GM21367 (cell line): ENCODE measurements at regions not wholly inside any gene's neighbourhood (a gene's known extent, or its start where the extent isn't known, plus 50 kb on each side); places are given as distances from the start of the nearest gene placed in this dataset.

Experiments used
- ATAC-seq: cut with Tn5 transposase; IDR thresholded peaks from one replicate; pipeline ENCODE4 v1.9.1; 2021; ENCODE audit not compliant: unreplicated experiment

DNA sequence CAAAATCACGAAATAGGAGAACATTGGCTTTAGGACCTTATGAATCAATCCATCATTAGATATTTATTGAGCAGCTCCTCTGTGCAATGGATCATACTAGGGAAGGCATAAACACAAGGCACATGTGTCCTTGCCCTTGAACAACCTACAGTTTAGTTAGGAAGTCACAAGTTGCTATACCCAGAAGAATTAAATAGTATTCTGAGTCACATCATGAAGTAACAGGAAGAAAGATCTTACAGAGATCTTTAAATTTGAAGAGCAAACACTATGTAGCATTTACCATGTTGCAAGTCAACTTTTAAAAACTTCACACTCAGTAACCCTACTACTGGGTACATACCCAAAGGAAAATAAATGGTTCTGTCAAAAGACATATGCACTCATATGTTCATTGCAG is 355.2 kb upstream of the SLC14A2 start:
- ATAC-seq, result no peak

DNA sequence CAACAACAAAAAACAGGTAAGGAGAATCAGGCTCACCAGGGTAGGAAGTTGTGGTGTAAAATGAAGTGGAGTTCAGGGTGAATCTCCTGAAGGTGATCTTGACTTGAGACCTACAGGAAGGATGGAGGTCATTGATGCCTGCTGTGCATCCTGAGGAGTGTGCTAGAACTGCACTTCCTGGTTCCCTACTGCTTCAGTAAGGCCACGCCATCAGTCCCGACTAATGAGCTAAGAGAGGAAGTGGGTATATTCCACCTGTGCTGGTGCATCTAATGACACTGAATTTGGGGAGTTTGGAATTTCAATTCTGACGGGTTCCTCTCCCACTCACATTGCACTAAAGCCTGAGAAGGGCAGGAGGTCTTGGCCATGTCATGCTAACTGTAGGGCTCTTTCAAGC is 349.3 kb upstream of the SLC14A2 start:
- ATAC-seq, result no peak

DNA sequence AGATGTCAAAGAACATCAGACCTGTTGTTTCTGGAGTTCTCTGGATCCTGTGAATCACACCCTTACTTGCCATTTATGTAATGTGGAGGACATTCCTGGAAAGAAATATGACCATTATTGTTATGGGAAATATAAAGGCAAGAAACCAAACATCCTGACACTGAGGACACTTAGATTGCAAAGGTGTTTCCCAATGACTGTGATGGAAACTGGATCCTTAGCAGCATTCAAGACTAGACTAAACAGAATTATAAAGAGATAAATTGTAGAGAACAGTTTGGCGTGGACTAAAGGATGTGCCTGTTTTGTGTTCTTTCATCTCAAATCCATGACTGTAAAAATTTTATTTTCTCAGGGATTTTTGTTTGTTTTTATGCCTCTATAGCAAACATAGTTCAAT is 347.7 kb upstream of the SLC14A2 start:
- no peak for ATAC-seq

DNA sequence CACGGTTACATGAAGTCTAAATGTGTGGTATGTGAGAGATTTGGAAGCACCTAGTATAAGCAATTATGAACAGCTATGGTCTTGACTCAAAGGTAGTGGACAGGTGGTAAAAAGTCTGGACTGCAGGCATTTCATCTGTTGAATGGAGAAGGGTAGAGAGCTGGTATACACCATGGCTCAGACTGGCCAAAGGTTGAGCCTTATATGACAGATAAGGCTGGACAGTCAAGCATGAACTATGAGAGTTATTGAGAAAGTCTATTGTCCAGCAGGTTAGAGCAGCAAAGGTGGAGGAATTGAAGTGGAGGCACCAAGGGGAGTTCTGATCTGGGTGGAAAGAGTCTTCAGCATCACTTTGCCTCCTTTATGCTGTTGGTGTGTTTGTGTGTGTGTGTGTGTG is 346.7 kb upstream of the SLC14A2 start:
- no peak for ATAC-seq

DNA sequence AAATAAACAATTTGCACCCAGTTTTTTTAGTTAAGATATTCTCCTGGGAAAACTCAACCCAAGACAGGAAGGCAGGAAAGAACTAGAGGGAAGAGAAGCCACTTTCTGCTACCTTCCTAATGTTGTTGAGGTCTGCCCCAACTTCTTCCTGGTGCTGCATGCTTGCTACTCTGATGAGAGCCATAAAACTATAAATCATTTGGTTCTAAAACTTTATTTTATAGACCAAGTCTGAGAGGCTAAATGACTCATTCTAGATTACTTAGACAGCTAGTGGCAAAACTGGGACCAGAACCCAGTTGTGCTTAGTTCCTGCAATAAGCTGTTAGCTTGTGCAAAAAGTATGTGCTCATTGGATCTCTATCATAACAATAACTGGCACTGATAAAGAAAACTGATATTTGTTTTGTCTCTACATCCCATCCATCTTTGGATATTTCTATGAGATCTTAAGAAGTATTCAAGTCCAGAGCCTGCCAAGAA is 344.9 kb upstream of the SLC14A2 start:
- no peak for ATAC-seq

DNA sequence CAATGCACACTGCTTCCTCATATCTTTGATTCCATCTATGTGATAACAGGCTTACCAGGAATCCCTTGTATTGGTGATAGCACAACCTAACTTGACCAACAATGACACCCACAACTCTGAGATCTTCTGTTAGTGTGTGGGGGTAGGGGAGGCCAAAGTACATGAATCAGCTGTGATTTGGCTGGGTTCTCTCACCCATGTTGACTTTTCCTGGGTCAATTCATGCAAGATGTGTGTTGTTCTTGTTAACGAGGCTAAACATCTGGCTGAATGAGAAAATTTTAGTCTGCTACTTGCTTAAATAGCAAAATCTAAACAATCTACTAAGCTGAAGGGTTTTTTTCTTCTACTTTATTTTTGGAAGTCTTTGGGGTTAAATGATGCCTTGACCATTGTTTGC is 341.2 kb upstream of the SLC14A2 start:
- no peak for ATAC-seq

DNA sequence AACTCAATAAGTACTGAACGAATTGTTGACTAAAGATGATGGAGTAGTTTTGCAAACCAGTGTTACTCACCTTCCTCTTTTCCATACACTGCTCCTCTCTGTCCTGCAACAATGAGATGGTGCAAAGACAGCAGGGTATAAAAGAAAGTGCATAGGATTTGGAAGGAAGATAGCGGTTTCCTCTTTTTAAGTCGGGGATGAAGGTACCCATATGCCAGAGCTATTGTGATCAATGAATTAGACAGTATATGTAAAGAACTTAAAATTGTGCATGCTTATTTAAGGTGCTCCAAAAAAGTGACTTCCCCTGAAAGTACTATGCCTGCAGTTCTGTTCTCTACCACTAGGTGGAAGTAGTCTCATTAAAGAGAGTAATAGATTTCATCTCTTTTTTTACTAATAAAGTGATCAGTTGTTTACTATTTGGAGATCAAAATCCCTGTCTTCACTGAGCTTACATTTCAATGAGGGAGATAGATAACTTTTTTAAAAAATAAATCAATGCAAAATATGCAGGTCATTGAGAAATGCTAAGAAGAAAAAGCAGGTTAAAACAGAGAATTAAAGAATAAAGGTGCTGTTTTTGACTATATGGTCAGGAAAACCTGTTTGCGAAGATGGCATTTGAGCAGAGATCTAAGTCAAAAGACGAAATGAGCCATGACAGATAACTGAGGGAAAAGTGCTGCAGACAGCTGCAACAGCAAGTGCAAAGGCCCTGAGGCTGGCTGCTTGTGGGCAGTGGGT is 339.7 kb upstream of the SLC14A2 start:
- no peak for ATAC-seq

DNA sequence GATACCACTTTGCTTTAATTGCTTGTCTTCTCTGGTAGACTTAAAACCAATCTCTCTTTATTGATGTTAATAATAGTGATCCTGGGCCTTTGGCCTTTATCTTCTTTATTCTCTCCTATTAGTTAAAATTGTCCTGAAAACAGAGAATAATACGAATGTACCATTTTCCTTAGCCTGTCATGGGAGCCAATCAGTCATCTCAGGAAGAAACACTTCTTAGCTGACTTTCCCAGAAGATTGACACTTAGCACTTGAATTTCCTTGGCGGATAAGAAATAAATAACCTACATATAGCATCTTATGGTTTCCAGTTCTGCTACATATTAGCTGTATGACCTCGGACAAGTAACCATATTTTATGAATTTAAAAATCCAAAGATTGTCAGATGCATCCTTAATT is 338.4 kb upstream of the SLC14A2 start:
- ATAC-seq, result no peak

DNA sequence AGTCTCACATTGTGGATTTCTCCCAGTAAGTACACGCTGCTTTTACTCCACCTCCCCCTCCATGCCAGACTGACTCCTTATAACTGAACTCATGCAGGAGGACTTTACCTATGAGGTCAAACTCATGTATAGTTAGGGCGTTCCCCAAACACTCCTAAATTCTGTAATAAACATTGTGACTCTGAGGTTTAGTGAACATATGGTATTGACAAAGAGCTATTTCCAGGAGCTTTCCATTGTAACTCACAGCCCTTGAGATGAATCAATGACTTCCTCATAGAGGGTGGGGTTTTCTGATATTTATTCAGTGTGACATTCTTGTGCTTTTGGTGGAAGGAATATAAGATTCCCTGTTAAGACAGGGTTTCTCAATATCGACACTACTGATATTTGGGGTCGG is 337.4 kb upstream of the SLC14A2 start:
- no peak for ATAC-seq

DNA sequence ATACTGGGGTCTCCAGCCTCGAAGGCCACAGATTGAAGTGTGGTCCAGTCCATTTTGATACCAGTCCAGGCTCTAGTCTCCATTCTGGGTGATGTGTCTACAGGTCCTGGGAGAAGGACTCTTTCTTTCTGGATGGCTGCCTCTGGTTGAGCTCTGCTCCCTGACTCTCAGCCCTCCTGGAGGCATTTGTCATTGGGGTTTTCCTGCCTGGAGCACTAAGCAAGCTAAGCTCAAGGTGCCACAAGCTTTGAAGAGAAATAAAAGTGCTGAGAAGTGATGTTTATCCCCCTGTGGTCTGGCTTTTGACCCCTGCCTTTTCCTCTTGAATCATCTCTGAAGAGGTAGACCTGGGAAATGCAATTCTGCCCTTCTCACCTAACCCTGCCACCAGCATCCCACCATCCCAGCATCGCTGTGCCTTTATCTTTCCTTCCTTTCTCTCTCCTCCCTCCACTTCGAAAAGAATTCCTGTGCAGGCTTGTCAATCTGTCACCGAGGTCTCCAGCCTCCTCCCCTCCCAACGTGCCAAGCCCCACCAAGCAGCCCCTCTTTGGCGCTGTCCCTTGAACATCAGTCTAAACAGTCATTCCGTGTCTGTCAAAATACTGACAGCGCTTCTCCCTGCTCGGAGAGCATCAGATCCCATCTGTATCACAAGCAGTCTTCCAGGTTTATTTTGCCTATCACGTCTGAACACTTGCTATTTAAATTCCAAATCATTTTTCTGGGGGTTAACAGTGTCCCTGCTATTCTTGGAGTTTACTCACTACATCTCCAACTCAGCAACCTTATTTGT is 334.6 kb upstream of the SLC14A2 start:
- ATAC-seq, result no peak

DNA sequence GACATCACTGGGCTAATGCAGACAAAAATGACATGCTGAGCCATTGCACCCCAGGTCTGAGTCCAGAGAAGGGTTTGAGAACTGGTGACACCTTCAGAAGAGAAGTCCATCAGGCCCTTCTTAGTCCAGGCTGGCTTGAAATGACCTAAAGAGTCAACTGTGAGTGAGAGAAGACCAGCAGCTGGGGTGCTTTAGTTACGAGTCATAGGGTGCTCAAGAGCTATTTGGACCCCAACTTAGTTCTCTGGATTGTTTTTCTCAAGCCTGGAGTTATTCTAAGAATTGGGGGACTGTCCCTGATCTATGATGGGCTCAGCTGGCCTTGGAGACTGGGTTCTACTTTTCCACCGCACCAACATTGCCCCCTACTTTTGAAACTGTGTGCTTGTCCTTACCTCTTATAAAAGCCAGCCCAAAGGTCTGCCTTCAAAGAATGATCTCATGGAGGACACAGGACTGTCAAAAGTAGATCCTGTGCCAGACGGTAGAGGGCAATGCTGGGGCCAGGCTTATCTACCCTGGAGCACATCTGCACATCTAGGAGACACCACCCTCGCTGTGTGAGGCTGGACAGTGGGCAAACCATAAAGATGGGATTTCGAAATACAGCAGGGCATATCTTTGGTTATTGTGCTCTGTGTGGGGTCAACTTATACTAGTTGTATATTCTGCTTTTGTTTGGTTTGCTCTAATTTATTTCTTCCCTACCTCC is 333.0 kb upstream of the SLC14A2 start:
- ATAC-seq, result no peak

DNA sequence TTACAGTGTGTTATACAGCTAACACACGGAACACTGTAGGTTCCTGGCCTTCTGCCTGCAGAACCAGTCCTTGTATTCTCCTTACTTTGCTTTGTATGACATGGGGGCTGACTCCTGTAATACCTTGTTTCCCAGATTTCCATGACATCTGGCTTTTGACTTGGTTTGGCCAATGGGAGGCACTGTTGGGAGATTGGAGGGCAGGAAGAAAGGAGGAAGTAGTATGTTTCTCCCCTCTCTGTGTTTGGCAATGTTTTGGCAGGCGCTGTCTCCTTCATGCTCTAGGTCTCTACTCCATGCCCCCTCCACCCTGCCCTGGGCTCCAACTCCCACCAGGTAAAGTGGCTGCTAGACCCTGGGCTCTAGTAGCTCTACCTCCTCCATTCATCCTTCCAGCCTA is 331.1 kb upstream of the SLC14A2 start:
- ATAC-seq, result no peak

DNA sequence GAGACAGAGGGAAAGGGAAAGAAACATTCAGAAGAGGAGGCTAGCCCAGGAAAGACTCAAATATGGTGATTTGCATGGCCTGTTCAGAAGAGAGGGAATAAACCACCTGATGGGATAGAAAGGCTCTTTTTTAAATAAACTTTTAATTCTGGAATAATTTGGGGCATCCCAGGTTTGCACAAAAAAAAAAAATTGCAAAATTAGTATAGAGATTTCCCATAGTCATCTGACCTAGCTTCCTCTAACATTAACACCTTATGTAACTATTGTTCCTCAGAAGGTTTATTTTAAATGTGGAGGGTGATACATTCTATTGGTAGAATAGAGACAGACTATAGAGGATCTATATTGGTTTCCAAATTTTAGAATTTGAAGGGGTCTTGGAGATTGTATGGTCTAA is 330.4 kb upstream of the SLC14A2 start:
- no peak for ATAC-seq

DNA sequence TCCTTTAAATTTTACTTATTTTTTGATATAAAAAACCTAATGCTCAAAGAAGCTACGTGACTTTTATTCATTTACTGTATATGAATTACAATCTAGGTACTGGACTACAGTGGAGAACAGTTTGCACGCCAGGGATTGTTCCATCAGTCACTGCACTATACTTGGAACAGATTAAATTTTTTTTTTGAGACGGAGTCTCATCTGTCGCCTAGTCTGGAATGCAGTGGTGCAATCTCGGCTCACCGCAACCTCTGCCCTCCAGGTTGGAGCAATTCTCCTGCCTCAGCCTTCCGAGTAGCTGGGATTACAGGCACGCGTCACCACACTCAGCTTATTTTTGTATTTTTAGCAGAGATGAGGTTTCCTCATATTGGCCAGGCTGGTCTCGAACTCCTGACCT is 330.0 kb upstream of the SLC14A2 start:
- no peak for ATAC-seq

DNA sequence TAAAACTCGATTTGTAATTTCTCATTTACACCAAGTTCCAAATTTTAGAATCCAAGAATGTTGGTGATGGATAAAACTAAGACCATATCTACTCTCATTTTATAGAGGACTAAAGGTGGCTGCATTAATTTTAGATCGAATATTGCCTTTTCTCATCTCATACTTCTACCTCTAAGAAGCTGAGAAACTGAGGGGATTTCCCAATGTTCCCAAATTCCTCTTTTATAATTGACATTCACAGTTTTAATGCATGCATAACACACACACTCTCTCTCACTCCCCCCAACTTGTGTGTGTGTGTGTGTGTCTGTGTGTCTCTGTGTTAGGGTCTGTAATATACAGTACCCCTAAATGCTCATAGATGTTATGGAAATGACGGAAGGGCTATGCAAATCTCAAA is 328.8 kb upstream of the SLC14A2 start:
- ATAC-seq, result no peak

DNA sequence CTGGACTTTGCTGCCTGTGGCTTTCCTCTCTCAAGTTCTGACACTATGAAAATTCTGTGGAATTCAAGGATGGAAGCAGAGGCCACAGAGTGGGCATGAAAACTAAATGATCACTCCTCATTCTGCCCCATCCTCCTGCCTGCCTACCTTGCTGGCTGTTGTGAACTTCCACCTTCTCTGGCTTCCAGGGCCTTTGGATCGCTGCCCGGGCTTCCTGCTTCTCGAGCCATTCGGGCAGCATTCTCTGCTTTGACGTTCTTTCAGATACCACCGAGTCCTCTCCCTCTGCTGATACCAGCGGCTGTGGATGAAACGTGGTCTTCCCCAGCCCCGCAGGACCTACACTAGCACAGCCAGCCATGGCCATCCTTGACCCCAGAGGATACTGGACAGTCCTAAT is 327.7 kb upstream of the SLC14A2 start:
- ATAC-seq, result no peak

DNA sequence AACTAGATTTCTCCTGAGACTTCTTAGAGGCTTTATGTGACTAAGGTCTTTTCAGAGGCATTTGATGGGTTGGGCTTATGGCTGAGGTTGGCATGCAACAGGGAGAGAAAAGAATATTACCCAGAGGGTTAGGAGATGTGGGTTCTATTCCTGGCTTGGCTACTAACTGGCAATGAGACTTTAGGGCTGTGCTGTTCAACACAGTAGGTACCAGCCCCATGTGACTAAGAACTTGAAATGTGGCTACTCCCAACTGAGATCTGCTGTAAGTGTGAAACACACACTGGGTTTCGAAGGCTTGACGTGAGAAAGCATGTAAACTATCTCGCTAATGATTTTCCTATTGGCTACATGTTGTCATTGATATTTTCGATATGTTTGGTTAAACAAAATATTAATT is 324.9 kb upstream of the SLC14A2 start:
- no peak for ATAC-seq

DNA sequence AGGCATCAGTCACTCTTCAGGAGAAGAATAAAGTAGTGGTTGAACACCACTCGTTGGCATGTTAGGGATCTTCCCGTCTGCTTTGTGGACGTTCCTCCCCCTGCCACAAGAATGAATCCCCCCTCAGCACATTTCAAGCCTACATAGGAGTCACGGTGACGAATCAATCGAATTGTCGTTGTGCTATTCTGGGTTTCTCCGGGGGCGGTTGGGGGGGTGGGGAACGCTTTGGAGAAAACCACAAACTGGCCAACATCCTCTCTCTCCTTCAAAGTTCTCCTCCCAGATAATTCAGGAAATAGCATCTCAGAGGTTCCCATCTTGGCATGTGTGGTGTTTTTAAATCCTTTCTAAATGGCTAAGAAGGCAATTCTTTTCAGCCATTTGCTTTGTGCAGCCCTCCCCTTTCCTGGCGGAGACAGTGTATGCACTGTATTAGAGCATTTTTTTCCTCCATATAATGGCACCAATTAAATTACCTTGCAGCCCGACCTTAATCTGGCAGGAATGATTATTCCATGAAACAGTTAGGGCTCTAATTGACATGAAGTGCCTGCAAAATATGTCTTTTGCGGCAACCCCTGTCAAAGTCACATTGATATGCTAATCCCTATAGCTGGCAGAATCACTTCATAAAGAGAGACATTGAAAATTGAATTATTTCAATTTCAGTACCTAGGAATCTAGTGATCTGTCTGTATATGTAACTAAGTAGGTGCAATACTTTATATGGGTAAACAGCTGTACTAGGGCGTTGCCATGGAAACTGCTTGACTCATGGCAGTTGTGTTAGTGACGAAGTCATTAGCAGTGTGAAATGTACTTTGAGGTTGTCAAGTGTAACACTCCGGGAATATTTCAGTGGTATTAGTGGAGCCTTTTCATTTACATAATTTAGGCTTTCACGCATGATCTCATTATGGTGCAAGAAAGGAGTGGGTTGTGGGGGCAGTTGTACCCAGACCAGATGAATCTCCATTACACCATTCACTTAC is 323.4 kb upstream of the SLC14A2 start:
- no peak for ATAC-seq

DNA sequence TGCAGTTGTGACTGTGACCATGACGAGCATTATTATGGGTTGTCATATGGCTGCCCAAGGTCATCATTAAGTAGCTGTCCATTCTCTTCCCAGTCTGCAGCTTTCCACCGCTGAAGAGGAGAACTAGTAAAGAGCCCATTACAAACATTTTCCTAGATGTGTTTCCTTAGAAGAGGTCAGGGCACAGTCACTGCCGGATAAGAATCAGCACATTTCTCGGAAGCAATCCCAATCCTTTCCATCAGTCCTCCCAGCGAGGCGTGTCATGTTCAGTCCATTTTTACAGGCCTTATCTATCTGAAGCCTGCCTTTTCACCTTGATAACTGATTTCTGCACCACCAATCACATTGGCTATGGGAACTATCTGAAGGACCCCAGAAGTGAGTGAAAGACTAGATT is 319.9 kb upstream of the SLC14A2 start:
- no peak for ATAC-seq

DNA sequence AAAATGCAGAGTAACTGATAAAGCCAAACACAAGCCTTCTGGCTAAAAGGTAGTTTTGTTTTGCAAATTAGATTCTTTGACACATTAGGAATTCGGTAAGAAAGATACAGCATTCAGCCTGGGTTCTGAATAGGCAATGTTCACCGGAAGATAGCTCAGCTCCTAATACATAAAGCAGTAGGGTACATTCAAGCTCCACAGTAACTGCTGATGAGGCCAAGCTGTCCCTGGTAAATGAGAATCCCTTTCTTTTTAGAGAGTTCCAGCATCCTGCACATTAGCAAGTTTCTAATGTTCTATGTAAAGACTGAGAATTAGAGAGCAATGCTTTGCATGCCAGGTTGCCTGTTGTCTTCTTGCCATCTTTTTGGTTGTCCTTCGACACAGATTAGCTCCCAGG is 316.3 kb upstream of the SLC14A2 start:
- ATAC-seq, result no peak

DNA sequence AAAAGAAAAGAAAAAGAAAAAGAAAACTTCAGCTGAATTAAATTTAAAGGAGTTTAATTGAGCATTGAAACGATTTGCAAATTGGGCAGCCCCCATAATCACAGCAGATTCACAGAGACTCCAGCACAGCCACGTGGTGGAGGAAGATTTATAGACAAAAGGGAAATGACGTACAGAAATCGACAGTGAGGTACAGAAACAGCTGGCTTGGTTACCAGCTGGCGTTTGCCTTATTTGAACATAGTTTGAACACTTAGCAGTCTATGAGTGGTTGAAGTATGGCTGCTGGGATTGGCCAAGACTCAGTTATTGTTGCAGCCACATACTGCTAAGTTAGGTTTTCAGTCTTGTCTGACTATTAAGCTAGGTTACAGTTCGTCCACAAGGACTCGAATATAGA is 312.2 kb upstream of the SLC14A2 start:
- no peak for ATAC-seq
